Subcutaneous abdominal adipose tissue (tissue), 5 donors: ENCODE measurements at regions not wholly inside any gene's neighbourhood (a gene's known extent, or its start where the extent isn't known, plus 50 kb on each side); places are given as distances from the start of the nearest gene placed in this dataset.
"Not testable (repeated sequence)": the region's sequence is repeated elsewhere in the genome, so short reads cannot be mapped to it uniquely, and the experiment has no call there.

ENCODE experiments used
- H3K27ac ChIP-seq: one replicate; pipeline ENCODE4 v1.7.0; 2013; ENCODE audit warnings: low read depth, mild to moderate bottlenecking, inconsistent platforms, low read length, moderate library complexity
- H3K27me3 ChIP-seq, 5 donors: one replicate each; pipeline ENCODE4 v1.7.0; 2013; ENCODE audit warnings: low read length in 5 of 5, inconsistent platforms in 1 of 5; ENCODE audit not compliant: control insufficient read depth in 5 of 5, insufficient read depth in 4 of 5
- H3K36me3 ChIP-seq, 5 donors: one replicate each; pipeline ENCODE4 v1.7.0; 2013; ENCODE audit warnings: low read length in 5 of 5; ENCODE audit not compliant: control insufficient read depth in 5 of 5, insufficient read depth in 5 of 5
- H3K4me1 ChIP-seq, 5 donors: one replicate each; pipeline ENCODE4 v1.7.0; 2013; ENCODE audit warnings: low read length in 5 of 5, mild to moderate bottlenecking in 3 of 5, moderate library complexity in 1 of 5; ENCODE audit not compliant: control insufficient read depth in 5 of 5, insufficient read depth in 5 of 5
- H3K4me3 ChIP-seq, 5 donors: one replicate each; pipeline ENCODE4 v1.7.0; 2013; ENCODE audit warnings: low read length in 5 of 5, low read depth in 1 of 5
- H3K9ac ChIP-seq, 5 donors: one replicate each; pipeline ENCODE4 v1.7.0; 2013; ENCODE audit warnings: low read length in 5 of 5, mild to moderate bottlenecking in 4 of 5, moderate library complexity in 3 of 5
- H3K9me3 ChIP-seq, 5 donors: one replicate each; pipeline ENCODE4 v1.7.0; 2013; ENCODE audit warnings: low read length in 5 of 5; ENCODE audit not compliant: control insufficient read depth in 5 of 5
- donor health status: healthy.
- donor health status: healthy.
- donor health status: healthy.
- donor health status: healthy.
- donor health status: healthy.

DNA sequence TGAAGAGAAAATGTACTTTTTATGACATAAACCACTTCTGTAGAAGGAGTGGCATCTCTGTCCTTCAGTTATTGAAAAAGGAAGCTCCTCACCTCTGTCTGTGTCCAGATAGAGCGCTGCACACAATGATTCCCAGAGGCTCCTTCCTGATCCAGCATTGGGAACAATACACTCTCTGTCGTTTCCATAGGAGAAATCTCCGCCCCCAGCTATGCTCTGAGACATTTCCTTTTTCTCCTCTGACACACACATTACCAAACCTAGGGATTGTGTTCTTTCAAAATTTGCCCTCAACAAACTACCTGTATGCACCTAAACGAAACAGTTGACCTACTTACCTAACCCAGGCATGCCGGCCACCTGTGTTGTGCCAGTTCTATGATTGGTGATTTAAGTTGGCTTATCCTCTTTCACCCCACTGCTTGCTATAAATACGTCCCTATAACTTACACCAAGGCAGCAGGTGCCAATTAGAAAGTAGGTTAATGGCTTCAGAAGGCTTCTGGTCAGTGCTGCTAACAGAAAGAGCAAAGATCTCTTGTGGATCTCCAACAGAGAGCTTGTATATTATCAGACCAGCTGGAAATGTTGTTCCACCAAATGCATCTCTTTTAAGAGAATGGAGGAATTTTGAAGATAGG, 140.1 kb upstream of the JCAD start:
- no peak overlapping the region for H3K27ac ChIP-seq
- H3K36me3 ChIP-seq = no peaks in the 10 kb centered on the region
- peaks cover 0 to 6% (median 3%) of the 10 kb centered on the region in 5 donors for H3K27me3 ChIP-seq
- no peak overlapping the region for H3K4me3 ChIP-seq
- H3K9me3 ChIP-seq = peaks cover 0 to 6% (median 0%) of the 10 kb centered on the region in 5 donors
- H3K9ac ChIP-seq = no peak overlapping the region
- H3K4me1 ChIP-seq = no peaks in the 10 kb centered on the region

DNA sequence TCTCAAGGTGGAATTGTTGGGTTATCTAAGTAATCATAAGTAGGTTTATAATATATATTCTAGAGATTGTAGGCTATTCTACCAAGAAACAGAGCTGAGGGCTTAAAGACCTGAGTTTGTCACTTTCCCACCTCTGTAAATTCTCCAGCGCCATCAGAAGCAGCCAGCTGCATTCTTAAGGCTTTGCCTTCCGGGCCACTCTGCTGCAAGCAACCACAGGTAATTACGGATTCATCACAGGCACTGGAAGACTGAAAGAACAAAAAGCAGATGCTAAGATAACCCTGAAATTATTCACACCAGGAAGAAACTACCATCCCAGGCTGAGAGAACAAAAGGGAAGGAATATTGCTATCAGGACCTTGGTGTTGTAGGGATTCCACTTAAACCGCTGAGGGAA, 137.8 kb upstream of the JCAD start:
- H3K9me3 ChIP-seq = peaks cover 0 to 11% (median 4%) of the 10 kb centered on the region in 5 donors
- no peak overlapping the region for H3K27ac ChIP-seq

DNA sequence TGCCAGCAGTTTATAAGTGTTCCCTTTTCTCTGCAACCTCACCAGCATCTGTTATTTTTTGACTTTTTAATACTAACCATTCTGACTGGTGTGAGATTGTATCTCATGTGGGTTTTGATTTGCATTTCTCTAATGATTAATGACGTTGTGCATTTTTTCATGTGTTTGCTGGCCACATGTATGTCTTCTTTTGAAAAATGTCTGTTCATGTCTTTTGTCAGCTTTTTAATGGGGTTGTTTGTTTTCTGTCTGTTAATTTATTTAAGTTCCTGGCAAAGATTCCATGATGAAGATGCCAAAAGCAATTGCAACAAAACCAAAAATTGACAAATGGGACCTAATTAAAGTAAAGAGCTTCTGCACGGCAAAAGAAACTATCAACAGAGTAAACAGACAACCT, 137.2 kb upstream of the JCAD start:
- not testable (repeated sequence) for H3K4me1 ChIP-seq, H3K27me3 ChIP-seq, H3K36me3 ChIP-seq, H3K9ac ChIP-seq, H3K27ac ChIP-seq, H3K4me3 ChIP-seq
- peaks cover 0 to 11% (median 4%) of the 10 kb centered on the region in 5 donors for H3K9me3 ChIP-seq

More for the DNA sequence above, 137.8 kb upstream of the JCAD start:
- no peaks in the 10 kb centered on the region for H3K4me1 ChIP-seq
- no peak overlapping the region for H3K4me3 ChIP-seq
- peaks cover 0 to 6% (median 3%) of the 10 kb centered on the region in 5 donors for H3K27me3 ChIP-seq
- no peaks in the 10 kb centered on the region for H3K36me3 ChIP-seq
- H3K9ac ChIP-seq = no peak overlapping the region

DNA sequence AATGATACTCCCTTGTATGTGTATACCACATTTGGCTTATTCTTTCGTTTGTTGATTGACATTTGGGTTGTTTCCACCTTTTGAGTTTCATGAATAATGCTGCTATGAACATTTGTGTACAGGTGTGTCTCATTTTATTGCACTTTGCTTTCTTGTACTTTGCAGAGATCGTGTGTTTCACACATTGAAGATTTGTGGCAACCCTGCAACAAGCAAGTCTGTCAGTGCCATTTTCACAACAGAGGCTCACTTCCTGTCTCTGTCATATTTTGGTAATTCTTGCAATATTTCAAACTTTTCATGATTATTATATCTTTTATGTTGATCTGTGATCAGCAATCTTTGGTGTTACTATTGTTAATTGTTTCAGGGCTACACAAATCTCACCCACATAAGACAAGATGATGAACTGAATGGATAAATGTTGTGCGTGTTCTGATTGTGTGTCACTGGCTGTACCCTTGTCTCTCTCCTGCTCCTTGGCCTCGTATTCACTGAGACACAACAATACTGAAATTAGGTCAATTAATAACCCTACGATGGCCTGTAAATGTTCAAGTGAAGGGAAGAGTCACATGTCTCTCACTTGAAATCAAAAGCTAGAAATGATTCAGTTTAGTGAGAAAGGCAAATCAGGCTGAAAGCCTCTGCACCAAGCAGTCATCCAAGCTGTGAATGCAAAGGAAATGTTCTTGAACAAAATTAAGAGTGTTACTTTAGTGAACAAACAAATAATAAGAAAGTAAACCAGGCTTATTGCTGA, 133.6 kb upstream of the JCAD start:
- Histone ChIP-seq H3K9me3 (peaks cover 0 to 11% (median 4%) of the 10 kb centered on the region in 5 donors), H3K27ac (no peak overlapping the region), H3K4me1 (peaks cover 0 to 15% (median 0%) of the 10 kb centered on the region in 5 donors), H3K9ac (no peak overlapping the region), H3K27me3 (peaks cover 0 to 6% (median 0%) of the 10 kb centered on the region in 5 donors), H3K36me3 (no peaks in the 10 kb centered on the region), H3K4me3 (no peak overlapping the region)

DNA sequence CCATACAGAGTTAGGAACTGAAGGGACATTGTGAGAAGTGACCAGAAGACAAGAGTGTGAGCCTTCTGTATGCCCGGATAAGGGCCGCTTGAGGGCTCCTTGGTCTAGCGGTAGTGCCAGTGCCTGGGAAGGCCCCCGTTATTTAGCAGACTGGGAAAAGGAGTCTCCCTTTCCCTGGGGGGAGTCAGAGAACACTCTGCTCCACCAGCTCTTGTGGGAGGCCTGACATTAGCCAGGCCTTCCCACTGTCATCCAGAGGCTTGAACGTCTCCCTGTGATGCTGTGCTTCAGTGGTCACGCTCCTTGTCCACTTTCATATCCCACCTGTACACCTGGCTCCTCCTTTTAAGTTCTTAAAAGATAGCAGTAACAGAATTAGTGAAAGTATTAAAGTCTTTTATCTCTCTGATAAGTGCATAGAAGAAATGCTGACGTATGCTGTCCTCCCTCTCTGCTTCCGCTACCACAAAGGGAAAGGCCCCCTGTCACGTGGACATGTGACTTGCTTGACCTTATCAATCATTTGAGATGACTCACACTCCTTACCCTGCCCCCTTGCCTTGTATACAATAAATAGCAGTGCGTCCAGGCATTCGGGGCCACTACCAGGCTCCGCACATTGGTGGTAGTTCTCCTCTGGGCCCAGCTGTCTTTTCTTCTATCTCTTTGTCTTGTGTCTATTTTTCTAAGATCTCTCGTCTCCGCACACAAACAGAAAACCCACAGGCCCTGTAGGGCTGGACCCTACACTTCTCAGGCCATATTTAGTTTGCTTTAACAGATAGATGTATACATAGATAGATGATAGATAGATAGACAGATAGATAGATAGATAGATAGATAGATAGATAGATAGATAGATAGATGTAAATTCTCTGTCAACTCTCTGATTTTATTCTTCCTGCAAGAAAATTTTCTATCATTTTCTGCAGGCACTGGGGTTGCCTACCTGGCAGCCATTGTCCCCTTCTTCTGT, 131.5 kb upstream of the JCAD start:
- no peak overlapping the region for H3K9ac ChIP-seq
- H3K27me3 ChIP-seq = no peaks in the 10 kb centered on the region
- H3K4me1 ChIP-seq = peaks cover 0 to 36% (median 7%) of the 10 kb centered on the region in 5 donors
- no peak overlapping the region for H3K27ac ChIP-seq
- peaks cover 0 to 11% (median 4%) of the 10 kb centered on the region in 5 donors for H3K9me3 ChIP-seq
- H3K4me3 ChIP-seq = no peak overlapping the region
- H3K36me3 ChIP-seq = no peaks in the 10 kb centered on the region

DNA sequence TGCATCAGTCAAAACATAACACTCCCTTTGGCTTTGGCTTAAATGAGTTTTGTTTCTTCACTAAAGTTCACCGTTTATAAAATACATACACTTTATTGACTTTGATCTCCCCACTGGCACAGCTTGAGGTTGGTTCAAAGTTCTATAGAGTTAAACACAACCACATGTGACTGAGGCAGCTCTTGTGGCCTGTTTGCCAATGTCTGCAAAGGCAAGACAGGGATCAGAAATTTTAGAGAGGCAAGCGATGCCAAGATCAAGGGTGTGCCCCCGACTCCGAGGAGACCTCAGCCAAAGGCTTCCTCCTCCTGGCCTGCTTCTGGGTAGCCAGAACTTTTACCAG, 129.8 kb upstream of the JCAD start:
- H3K4me3 ChIP-seq = no peak overlapping the region
- no peaks in the 10 kb centered on the region for H3K27me3 ChIP-seq
- H3K9ac ChIP-seq = no peak overlapping the region
- H3K36me3 ChIP-seq = no peaks in the 10 kb centered on the region
- H3K27ac ChIP-seq = peak overlapping the region; percentile 78
- peaks cover 0 to 46% (median 7%) of the 10 kb centered on the region in 5 donors for H3K4me1 ChIP-seq
- peaks cover 0 to 6% (median 4%) of the 10 kb centered on the region in 5 donors for H3K9me3 ChIP-seq

DNA sequence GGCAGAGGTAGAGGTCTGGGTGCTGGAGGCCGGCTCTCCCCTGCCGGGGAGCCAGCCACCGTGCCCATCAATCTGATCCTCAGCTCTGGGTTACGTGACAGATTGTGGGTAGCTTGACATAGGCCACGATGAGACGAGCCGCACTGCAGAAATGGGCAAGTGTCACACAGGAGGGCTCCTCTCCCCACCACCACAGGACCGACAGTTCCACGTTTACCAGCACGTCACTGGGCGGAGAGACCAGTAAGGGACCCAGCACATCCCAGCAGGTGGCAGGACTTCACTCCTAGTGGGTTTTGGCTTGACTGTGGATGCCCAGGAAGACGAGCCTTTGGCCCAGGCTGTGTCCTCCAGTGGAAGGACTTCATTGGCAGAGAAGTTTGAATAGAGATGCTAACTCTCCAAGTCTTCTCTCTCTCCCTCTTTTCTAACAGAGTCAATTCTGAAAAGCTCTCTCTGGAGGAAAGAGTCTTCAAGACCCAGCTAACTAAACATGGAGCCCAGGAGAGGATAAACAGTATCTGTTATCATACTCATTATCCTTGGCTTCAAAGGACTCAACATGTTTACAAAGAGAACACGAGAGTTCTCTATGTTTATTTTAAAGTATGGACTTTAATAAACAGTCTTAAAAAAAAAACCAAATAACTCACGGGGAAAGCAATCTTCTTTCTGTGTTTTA, 129.3 kb upstream of the JCAD start:
- H3K27me3 ChIP-seq = no peaks in the 10 kb centered on the region
- no peak overlapping the region for H3K9ac ChIP-seq
- peaks cover 0 to 50% (median 7%) of the 10 kb centered on the region in 5 donors for H3K4me1 ChIP-seq
- peak overlapping the region in 2 of 5 donors; percentile 18 to 21 for H3K4me3 ChIP-seq
- no peaks in the 10 kb centered on the region for H3K36me3 ChIP-seq
- H3K9me3 ChIP-seq = peaks cover 0 to 2% (median 0%) of the 10 kb centered on the region in 5 donors
- peak overlapping the region; percentile 78 for H3K27ac ChIP-seq

DNA sequence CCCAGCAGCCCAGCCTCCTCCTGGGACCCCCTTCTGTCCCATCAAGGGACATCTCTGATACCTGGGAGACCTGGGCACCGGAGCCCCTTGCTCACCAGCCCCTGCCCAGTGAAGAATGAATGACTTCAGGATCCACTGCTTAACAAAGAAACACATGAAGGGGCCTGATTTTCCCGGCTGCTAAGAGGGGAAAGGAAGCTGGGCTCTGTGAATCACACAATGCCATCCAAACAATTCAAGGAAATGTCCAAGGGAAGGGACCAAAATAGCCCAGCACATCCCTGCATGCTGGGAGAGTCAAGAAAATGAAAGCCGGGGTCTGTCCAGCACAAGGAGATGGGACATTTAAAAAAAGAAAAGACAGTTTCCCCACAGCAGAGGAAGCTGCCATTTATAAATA, 128.7 kb upstream of the JCAD start:
- H3K9me3 ChIP-seq = no peaks in the 10 kb centered on the region
- H3K27ac ChIP-seq = peak overlapping the region; percentile 78
- H3K9ac ChIP-seq = peak overlapping the region in 1 of 5 donors; percentile 55
- peaks cover 0 to 56% (median 7%) of the 10 kb centered on the region in 5 donors for H3K4me1 ChIP-seq
- H3K27me3 ChIP-seq = no peaks in the 10 kb centered on the region
- H3K4me3 ChIP-seq = peak overlapping the region in 1 of 5 donors; percentile 36
- H3K36me3 ChIP-seq = no peaks in the 10 kb centered on the region

DNA sequence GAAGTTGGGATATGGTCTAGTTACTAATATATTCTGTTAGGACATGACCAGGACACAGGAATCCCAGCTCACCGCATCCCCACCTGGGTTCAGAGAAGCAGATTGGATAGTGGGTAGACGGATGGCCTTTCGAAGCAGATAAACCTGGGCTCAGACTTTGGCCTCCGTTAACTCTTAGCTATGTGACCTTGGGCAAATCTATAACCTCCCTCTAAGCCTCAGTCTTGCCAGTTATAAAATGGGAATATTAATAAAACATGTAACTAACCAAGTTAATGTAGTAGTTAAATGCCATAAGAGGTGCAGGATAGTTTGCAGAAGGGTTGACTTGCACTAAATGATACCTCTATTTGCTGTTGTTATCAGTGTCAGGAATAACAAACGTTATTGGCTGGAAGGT, 127.6 kb upstream of the JCAD start:
- no peaks in the 10 kb centered on the region for H3K9me3 ChIP-seq
- no peaks in the 10 kb centered on the region for H3K36me3 ChIP-seq
- H3K9ac ChIP-seq = peak overlapping the region in 2 of 5 donors; percentile 42 to 66
- peaks cover 2 to 67% (median 16%) of the 10 kb centered on the region in 5 donors for H3K4me1 ChIP-seq
- peak overlapping the region; percentile 78 for H3K27ac ChIP-seq
- peaks cover 0 to under 1% (median 0%) of the 10 kb centered on the region in 5 donors for H3K27me3 ChIP-seq
- H3K4me3 ChIP-seq = peak overlapping the region in 4 of 5 donors; percentile 8 to 42 (median 38)
